GM23338 (cell line): ENCODE measurements at regions not wholly inside any gene's neighbourhood (a gene's known extent, or its start where the extent isn't known, plus 50 kb on each side); places are given as distances from the start of the nearest gene placed in this dataset.

ENCODE experiments used
- ATAC-seq: fragments of 200-7000 bp; cut with Tn5 transposase; 3 replicates; pipeline ENCODE4 v1.9.1; 2020
- DNase-seq: peaks from one replicate; pipeline ENCODE4 v3.0.0-alpha.2; 2015; ENCODE audit warnings: low spot score
- H2AFZ ChIP-seq: fragments of 200-600 bp; sonication (generic); 2 replicates; pipeline ENCODE4 v1.8.0; 2016; ENCODE audit warnings: antibody characterized with exemption, mild to moderate bottlenecking, moderate library complexity
- H3F3A ChIP-seq: fragments of 200-600 bp; sonication (generic); replicated peaks from 2 replicates; pipeline ENCODE4 v1.8.0; 2017; ENCODE audit warnings: antibody characterized with exemption, mixed run types, low read depth
- H3K27ac ChIP-seq: fragments of 200-600 bp; sonication (generic); 2 replicates; pipeline ENCODE4 v1.6.1; 2016; ENCODE audit warnings: low read depth
- H3K27me3 ChIP-seq: fragments of 200-600 bp; sonication (generic); 2 replicates; pipeline ENCODE4 v1.8.0; 2016; ENCODE audit warnings: mild to moderate bottlenecking, mixed run types, moderate library complexity; ENCODE audit not compliant: insufficient read depth
- H3K36me3 ChIP-seq: fragments of 200-600 bp; sonication (generic); 2 replicates; pipeline ENCODE4 v1.8.0; 2016; ENCODE audit warnings: mild to moderate bottlenecking; ENCODE audit not compliant: insufficient read depth
- H3K4me1 ChIP-seq: fragments of 200-600 bp; sonication (generic); 2 replicates; pipeline ENCODE4 v1.8.0; 2016; ENCODE audit warnings: mild to moderate bottlenecking, moderate library complexity; ENCODE audit not compliant: insufficient read depth
- H3K4me2 ChIP-seq: fragments of 200-600 bp; sonication (generic); 2 replicates; pipeline ENCODE4 v1.7.1; 2017; ENCODE audit warnings: mixed run types
- H3K4me3 ChIP-seq: fragments of 200-600 bp; sonication (generic); 2 replicates; pipeline ENCODE4 v1.6.1; 2016; ENCODE audit warnings: mixed run types
- H3K79me2 ChIP-seq: fragments of 200-600 bp; sonication (generic); replicated peaks from 2 replicates; pipeline ENCODE4 v1.8.0; 2017; ENCODE audit warnings: mild to moderate bottlenecking; ENCODE audit not compliant: insufficient read depth
- H3K9me2 ChIP-seq: fragments of 200-600 bp; sonication (generic); 2 replicates; pipeline ENCODE4 v1.8.0; 2017; ENCODE audit not compliant: insufficient read depth
- H4K20me1 ChIP-seq: fragments of 200-600 bp; sonication (generic); replicated peaks from 2 replicates; pipeline ENCODE4 v1.8.0; 2017; ENCODE audit warnings: mild to moderate bottlenecking; ENCODE audit not compliant: insufficient read depth
- H3K27ac Mint-ChIP-seq: 2 replicates; pipeline ENCODE4 v1.8.0; 2020; ENCODE audit warnings: inconsistent platforms, mild to moderate bottlenecking, moderate library complexity, mixed read lengths
- H3K27me3 Mint-ChIP-seq: 3 replicates; pipeline ENCODE4 v1.8.0; 2022; ENCODE audit warnings: low read depth, mild to moderate bottlenecking, moderate library complexity, mixed read lengths, inconsistent platforms; ENCODE audit not compliant: insufficient read depth, poor library complexity
- H3K36me3 Mint-ChIP-seq: 3 replicates; pipeline ENCODE4 v1.8.0; 2021; ENCODE audit warnings: low read depth, mild to moderate bottlenecking, inconsistent platforms, moderate library complexity, mixed read lengths
- H3K4me1 Mint-ChIP-seq: 3 replicates; pipeline ENCODE4 v1.8.0; 2020; ENCODE audit warnings: mild to moderate bottlenecking, inconsistent platforms, mixed read lengths
- H3K4me3 Mint-ChIP-seq: 3 replicates; pipeline ENCODE4 v1.8.0; 2021; ENCODE audit warnings: moderate library complexity, mild to moderate bottlenecking, inconsistent platforms, mixed read lengths
- H3K9me3 Mint-ChIP-seq: 3 replicates; pipeline ENCODE4 v1.8.0; 2020; ENCODE audit warnings: moderate library complexity, mild to moderate bottlenecking, inconsistent platforms, mixed read lengths
- CTCF ChIP-seq, 2 experiments: fragments of 200-600 bp in 1 of 2; sonication (generic) in 1 of 2; conservative IDR thresholded peaks; 2 replicates each; pipeline versions ENCODE4 v1.5.1 to v1.6.1; 2016 to 2017; ENCODE audit warnings: antibody characterized with exemption in 2 of 2, low read depth in 2 of 2, mild to moderate bottlenecking in 2 of 2, moderate library complexity in 1 of 2
- ETS1 ChIP-seq: IDR thresholded peaks from 2 replicates; pipeline ENCODE4 v1.6.1; 2016; ENCODE audit warnings: antibody characterized with exemption
- EZH2 ChIP-seq: fragments of 200-600 bp; sonication (generic); IDR thresholded peaks from one replicate; pipeline ENCODE4 v1.8.0; 2017; ENCODE audit warnings: antibody characterized with exemption, mild to moderate bottlenecking, low read depth; ENCODE audit not compliant: unreplicated experiment
- EZH2phosphoT487 ChIP-seq: fragments of 200-600 bp; sonication (generic); IDR thresholded peaks from one replicate; pipeline ENCODE4 v1.8.1; 2018; ENCODE audit warnings: antibody characterized with exemption; ENCODE audit not compliant: unreplicated experiment
- JUNB ChIP-seq: IDR thresholded peaks from one replicate; pipeline ENCODE4 v1.6.1; 2016; ENCODE audit warnings: antibody characterized with exemption; ENCODE audit not compliant: unreplicated experiment
- NANOG ChIP-seq: IDR thresholded peaks from 2 replicates; pipeline ENCODE4 v1.6.1; 2016; ENCODE audit warnings: antibody characterized with exemption, borderline replicate concordance
- POLR2AphosphoS5 ChIP-seq: IDR thresholded peaks from 2 replicates; pipeline ENCODE4 v1.6.1; 2016; ENCODE audit warnings: antibody characterized with exemption, low read depth
- STAT1 ChIP-seq: IDR thresholded peaks from one replicate; pipeline ENCODE4 v1.6.1; 2016; ENCODE audit warnings: antibody characterized with exemption; ENCODE audit not compliant: unreplicated experiment
- ZNF114 ChIP-seq: fragments of 250-450 bp; sonication (Bioruptor Pico); IDR thresholded peaks from 2 replicates; pipeline ENCODE4 v1.5.0; 2020; ENCODE audit warnings: mild to moderate bottlenecking, moderate library complexity
- ZNF462 ChIP-seq: fragments of 250-450 bp; sonication (Bioruptor Pico); IDR thresholded peaks from 2 replicates; pipeline ENCODE4 v1.5.0; 2020; ENCODE audit warnings: mild to moderate bottlenecking, moderate library complexity

GRCh38 chr3:83913381-83913780 lies 1045.4 kb upstream of the CADM2 start:
- H3K9me3 Mint-ChIP-seq: no peaks in the 10 kb centered on the region
- no peak overlapping the region for H3K27ac Mint-ChIP-seq
- H3K4me3 Mint-ChIP-seq: no peak overlapping the region
- Histone ChIP-seq H3K36me3 (no peaks in the 10 kb centered on the region), H3K4me1 (no peaks in the 10 kb centered on the region), H3K27me3 (no peaks in the 10 kb centered on the region), H4K20me1 (no peaks in the 10 kb centered on the region; the same call in 1 of the 2 replicates), H3K27ac (no peak overlapping the region), H3K9me2 (no peaks in the 10 kb centered on the region), H3F3A (no peaks in the 10 kb centered on the region), H3K79me2 (no peaks in the 10 kb centered on the region), H2AFZ (no peak overlapping the region), H3K4me3 (no peak overlapping the region), H3K4me2 (no peak overlapping the region)
- TF ChIP-seq NANOG (no peak), EZH2 (no peak), ETS1 (no peak)
- H3K27me3 Mint-ChIP-seq: no peaks in the 10 kb centered on the region
- H3K4me1 Mint-ChIP-seq: no peaks in the 10 kb centered on the region
- DNase-seq: no peak
- ATAC-seq: no peak
- no peaks in the 10 kb centered on the region for H3K36me3 Mint-ChIP-seq

GRCh38 chr3:83926291-83926690 lies 1032.5 kb upstream of the CADM2 start:
- H3K4me3 ChIP-seq: no peak overlapping the region
- Mint-ChIP-seq H3K4me1 (no peaks in the 10 kb centered on the region), H3K27me3 (peaks cover 5% of the 10 kb centered on the region), H3K27ac (no peak overlapping the region), H3K4me3 (no peak overlapping the region), H3K36me3 (peaks cover 38% of the 10 kb centered on the region), H3K9me3 (peaks cover 44% of the 10 kb centered on the region)
- DNase-seq (no peak), ATAC-seq (no peak)
- no peaks in the 10 kb centered on the region for H3K79me2 ChIP-seq
- H3K9me2 ChIP-seq: no peaks in the 10 kb centered on the region
- H3F3A ChIP-seq: no peaks in the 10 kb centered on the region
- no peaks in the 10 kb centered on the region for H3K4me1 ChIP-seq
- no peak overlapping the region for H2AFZ ChIP-seq
- H3K27ac ChIP-seq: no peak overlapping the region
- H4K20me1 ChIP-seq: no peaks in the 10 kb centered on the region
- H3K36me3 ChIP-seq: peaks cover 7% of the 10 kb centered on the region
- H3K4me2 ChIP-seq: no peak overlapping the region
- H3K27me3 ChIP-seq: no peaks in the 10 kb centered on the region
- no peak for TF ChIP-seq CTCF (conservative IDR thresholded peaks at IDR 0.05; ENCODE audit: low read depth in 2 of 2)
- no peak for TF ChIP-seq ZNF114 (CRISPR knock-in tag)
- no peak for TF ChIP-seq STAT1
- no peak for TF ChIP-seq POLR2AphosphoS5
- no peak for TF ChIP-seq ETS1
- no peak for TF ChIP-seq EZH2phosphoT487
- TF ChIP-seq ZNF462 (CRISPR knock-in tag): no peak
- TF ChIP-seq JUNB: no peak
- no peak for TF ChIP-seq NANOG
